ENCODE measurements at regions not wholly inside any gene's neighbourhood (a gene's known extent, or its start where the extent isn't known, plus 50 kb on each side); places are given as distances from the start of the nearest gene placed in this dataset.

DNA sequence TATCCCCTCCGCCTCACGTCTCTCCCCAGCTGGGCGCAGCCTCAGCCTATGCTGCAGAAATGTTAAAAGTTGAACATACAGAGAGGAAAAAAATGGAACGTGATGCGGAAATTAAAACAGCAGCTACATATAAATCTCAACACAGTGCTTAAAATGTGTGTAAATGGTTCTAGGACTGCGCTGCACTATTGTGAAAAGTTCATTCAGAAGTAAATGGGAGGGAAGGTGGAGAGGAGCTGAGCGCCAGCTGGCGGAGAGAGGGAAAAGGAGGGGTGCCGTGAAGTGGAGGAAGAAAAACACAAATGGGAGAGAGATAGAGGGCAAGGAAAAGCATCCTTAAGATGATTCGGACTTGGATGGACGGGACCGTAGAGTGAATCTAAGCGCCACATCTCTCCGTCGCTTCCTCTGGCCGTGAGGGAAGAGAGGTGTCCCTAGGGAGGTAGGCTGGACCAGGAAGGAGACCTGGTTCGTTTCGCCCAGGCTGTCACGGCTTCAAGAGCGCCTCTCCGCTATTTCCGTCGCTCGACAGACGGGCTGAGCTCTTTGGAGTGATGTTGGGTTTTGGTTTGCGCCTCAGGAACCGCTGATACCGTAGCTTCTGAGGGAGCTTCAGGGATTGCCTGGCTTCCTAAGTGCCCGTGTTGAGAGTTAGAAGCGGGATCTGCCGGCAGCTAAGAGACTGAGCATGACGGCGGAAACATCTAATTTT lies 113.7 kb downstream of the TRIM27 start:
- FAIRE-seq: no peak
- no peak for TF ChIP-seq TAF1 (IDR thresholded peaks at IDR 0.05; ENCODE audit: borderline replicate concordance, low read depth, low read length)
- TF ChIP-seq POLR2A (IDR thresholded peaks at IDR 0.05; ENCODE audit: low read depth, low read length): no peak
- no peak for TF ChIP-seq POLR2AphosphoS5 (IDR thresholded peaks at IDR 0.05; ENCODE audit: low read depth, low read length)
- no peak for DNase-seq (ENCODE audit: insufficient read length)

DNA sequence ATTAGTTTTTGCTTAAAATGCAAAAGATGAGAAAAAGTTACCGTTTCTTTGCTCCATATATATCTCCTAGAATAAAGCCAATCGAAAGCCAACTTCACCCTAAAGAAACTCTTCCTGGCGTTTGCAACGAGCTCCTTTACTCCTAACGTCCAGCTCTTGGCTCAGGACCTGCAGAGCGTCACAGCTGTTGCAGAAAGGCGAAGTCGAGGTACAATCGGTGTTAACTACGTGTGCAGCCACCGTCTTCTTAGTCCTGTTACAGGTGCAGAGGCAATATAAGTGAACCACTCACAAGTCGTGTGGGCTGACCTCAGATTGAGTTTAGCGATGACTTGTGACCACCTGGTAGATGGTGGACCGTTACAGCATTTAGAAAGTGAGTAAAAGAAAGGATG lies 113.1 kb downstream of the TRIM27 start:
- DNase-seq (ENCODE audit: insufficient read length): no peak
- FAIRE-seq: no peak
- TF ChIP-seq POLR2A (IDR thresholded peaks at IDR 0.05; ENCODE audit: low read depth, low read length): no peak
- no peak for TF ChIP-seq POLR2AphosphoS5 (IDR thresholded peaks at IDR 0.05; ENCODE audit: low read depth, low read length)
- no peak for TF ChIP-seq TAF1 (IDR thresholded peaks at IDR 0.05; ENCODE audit: borderline replicate concordance, low read depth, low read length)

DNA sequence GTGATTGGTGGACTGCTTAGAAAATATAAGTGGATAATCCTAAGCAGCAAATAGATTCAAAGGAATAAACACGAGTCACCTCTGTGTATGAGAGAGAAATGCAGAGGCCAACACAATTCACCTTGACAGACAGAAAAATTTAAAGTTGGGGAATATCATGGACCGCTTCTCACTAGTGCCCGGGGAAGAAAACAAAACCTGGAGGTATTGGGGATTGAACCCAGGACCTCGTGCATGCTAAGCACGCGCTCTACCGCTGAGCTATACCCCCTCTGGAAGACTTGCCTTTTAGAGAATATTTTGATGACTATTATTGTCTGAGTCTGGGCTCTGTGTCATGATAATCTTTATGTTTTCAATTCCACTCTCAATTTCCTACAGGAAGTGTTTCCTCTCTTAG lies 111.9 kb downstream of the TRIM27 start:
- TF ChIP-seq POLR2A (IDR thresholded peaks at IDR 0.05; ENCODE audit: low read depth, low read length) (no peak), TAF1 (IDR thresholded peaks at IDR 0.05; ENCODE audit: borderline replicate concordance, low read depth, low read length) (no peak)
- DNase-seq (ENCODE audit: insufficient read length) (no peak), FAIRE-seq (no peak)

DNA sequence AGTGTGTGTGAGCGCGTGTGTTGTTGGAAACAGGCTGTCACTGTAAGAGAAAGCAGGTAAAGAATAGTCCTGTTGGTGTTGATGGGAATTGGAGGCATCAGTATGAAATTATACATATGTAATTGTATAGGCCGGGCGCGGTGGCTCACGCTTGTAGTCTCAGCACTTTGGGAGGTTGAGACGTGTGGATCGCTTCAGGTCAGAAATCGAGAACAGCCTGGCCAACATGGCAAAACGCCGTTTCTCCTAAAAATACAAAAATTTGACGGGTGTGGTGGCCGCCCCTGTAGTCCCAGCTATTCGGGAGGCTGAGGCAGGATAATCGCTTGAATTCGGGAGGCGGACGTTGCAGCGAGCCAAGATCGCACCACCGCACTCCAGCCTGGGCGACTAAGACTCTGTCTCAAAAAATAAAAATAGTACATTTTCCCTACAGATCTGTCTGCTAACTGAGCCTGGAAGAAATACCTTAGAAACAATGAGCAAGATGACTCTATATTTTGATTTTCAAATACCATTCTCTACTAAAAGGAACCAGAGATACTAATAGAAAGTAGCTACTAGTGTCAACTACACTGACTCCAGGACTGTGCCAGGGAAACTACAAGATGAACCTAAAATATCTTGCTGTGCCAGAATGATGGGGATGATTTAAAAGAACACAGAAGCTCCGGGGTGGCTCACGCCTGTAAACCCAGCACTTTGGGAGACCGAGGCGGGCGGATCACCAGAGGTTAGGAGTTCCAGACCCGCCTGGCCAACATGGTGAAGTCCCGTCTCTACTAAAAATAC lies 110.8 kb downstream of the TRIM27 start:
- FAIRE-seq (no peak), DNase-seq (ENCODE audit: insufficient read length) (no peak)
- no peak for TF ChIP-seq POLR2A (IDR thresholded peaks at IDR 0.05; ENCODE audit: low read depth, low read length)
- TF ChIP-seq POLR2AphosphoS5 (IDR thresholded peaks at IDR 0.05; ENCODE audit: low read depth, low read length): no peak
- TF ChIP-seq TAF1 (IDR thresholded peaks at IDR 0.05; ENCODE audit: borderline replicate concordance, low read depth, low read length): no peak

DNA sequence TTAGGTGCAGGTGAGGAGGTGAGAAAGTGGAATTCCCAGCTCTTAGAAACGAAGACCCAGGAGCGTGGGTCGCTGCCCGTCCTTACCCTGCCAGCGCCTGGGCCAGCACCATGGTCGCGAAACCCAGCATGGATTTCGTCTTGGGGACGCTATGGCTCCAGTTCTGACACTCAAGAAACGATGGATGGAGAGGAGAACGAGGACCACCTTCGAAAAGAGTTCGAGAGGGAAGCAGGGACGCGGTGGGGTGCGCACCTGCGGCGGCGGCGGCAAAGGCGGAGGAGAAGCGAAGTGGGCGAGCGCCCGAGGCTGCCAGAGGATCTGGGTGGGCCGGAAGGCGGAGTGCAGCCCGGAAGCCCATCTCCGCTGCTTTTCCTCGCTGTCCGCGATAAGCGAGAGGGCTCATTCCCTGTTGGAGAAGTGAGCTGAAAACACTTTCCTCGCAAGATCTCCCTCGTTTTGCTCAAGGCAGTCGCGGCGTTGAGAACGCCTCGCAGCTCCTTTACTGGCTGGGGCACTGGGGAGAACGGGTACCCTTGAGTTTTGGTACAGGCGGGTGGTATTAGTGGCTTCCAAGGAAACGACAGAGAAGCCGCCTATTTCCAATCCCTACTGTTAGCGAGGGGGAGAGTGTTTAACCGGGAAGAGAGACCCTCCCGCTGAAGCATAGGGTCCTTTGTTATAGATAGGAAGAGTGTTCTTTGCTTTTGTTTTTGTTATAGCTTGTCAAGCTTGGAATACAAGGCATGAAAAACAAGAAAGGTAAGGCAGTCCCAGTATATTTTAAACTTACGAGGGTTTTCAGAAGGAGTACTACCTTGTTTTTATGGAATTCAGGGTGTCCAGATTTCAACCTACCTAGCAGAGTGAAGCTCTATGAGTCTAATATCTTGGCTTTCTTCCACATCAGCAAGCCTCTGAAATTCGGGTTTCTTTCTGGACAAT lies 109.5 kb downstream of the TRIM27 start:
- DNase-seq (ENCODE audit: insufficient read length) (no peak), FAIRE-seq (no peak)
- no peak for TF ChIP-seq POLR2AphosphoS5 (IDR thresholded peaks at IDR 0.05; ENCODE audit: low read depth, low read length)
- TF ChIP-seq POLR2A (IDR thresholded peaks at IDR 0.05; ENCODE audit: low read depth, low read length): no peak
- TF ChIP-seq TAF1 (IDR thresholded peaks at IDR 0.05; ENCODE audit: borderline replicate concordance, low read depth, low read length): no peak

DNA sequence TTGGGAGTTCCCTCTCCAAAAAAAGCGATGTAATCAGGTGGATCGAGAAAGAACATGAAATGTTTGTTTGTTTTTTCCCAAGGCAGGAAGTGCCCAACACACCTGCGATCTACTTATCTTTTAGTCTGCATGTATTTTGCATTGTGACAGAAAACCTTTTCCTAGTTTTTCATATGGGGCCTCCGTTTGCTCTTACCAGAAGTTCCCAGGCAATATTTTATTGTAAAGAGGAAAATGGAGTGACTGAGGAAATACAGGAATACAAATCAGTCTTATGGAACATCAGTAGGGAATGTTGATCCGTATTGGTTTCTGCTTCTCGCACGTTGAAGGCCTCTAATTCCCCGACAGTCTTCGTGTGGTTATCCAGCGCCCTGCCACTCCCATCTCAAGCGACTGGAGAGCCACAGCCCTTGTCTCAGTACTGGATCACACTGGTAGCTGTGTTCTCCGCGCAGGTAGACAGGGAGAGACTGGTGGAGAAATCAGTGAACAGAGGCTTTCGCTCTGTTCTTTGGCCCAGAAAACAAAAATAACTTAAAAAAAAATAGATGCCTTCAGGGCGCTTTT lies 107.4 kb downstream of the TRIM27 start:
- FAIRE-seq: no peak
- TF ChIP-seq POLR2AphosphoS5 (IDR thresholded peaks at IDR 0.05; ENCODE audit: low read depth, low read length) (no peak), TAF1 (IDR thresholded peaks at IDR 0.05; ENCODE audit: borderline replicate concordance, low read depth, low read length) (no peak), POLR2A (IDR thresholded peaks at IDR 0.05; ENCODE audit: low read depth, low read length) (no peak)
- DNase-seq (ENCODE audit: insufficient read length): no peak

DNA sequence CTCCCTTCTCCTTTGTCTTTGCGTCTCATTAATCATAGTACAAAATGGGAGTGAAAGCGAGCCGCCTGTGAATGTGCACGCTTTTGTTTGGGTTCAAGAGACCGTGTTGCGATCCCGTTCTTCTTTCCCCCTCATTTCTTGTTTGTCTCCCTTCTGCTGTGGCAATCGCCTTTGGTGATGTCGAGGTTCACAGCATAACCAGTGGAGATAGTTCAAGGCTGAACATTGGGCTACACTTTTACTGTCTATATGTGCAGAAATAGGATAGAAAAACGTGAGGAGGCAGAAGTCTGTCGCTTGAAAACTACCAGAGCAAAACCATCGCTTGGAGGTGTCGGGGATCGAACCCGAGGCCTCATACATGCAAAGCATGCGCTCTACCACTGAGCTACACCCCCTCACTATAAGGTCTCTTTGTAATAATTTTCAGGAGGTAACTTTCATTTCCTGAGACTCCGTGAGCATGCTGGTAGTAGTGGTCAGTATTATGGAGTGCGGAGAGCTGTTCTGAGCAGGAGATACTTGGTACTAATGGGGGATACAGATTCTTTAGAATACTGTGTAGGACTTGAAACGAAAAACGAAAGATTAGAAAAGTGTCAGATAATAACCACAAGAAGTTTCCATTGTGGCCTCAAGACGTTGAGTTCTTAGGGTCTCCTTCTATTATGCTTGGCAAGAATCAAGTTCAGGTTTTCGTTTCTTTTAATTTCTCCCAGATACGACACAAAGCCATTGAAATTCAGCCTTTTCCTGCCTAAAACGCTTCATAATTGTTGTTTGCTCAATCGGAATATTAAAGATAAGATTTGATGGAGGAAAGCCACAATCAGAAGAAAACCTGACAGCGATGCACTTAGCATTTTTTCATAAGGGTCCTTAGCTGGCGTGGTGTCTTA lies 106.6 kb downstream of the TRIM27 start:
- FAIRE-seq (no peak), DNase-seq (ENCODE audit: insufficient read length) (no peak)
- TF ChIP-seq TAF1 (IDR thresholded peaks at IDR 0.05; ENCODE audit: borderline replicate concordance, low read depth, low read length) (no peak), POLR2AphosphoS5 (IDR thresholded peaks at IDR 0.05; ENCODE audit: low read depth, low read length) (no peak), POLR2A (IDR thresholded peaks at IDR 0.05; ENCODE audit: low read depth, low read length) (no peak)

DNA sequence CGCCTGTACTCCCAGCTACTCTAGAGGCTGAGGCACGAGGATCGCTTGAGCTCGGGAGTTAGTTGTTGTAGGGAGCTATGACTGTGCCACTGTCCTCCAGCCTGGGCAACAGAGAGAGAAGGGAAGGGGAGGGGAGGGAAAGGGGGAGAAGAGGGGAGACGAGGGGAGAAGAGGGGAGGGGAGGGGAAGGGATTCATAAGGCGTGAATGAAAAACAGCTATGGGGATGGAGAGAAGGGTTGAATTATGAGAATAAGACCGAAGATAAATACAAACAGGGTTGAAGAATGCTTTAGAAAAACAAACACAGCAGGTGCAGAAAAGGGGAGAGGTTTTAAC lies 106.0 kb downstream of the TRIM27 start:
- FAIRE-seq: no peak
- no peak for DNase-seq (ENCODE audit: insufficient read length)
- no peak for TF ChIP-seq TAF1 (IDR thresholded peaks at IDR 0.05; ENCODE audit: borderline replicate concordance, low read depth, low read length)
- no peak for TF ChIP-seq POLR2AphosphoS5 (IDR thresholded peaks at IDR 0.05; ENCODE audit: low read depth, low read length)
- no peak for TF ChIP-seq POLR2A (IDR thresholded peaks at IDR 0.05; ENCODE audit: low read depth, low read length)

DNA sequence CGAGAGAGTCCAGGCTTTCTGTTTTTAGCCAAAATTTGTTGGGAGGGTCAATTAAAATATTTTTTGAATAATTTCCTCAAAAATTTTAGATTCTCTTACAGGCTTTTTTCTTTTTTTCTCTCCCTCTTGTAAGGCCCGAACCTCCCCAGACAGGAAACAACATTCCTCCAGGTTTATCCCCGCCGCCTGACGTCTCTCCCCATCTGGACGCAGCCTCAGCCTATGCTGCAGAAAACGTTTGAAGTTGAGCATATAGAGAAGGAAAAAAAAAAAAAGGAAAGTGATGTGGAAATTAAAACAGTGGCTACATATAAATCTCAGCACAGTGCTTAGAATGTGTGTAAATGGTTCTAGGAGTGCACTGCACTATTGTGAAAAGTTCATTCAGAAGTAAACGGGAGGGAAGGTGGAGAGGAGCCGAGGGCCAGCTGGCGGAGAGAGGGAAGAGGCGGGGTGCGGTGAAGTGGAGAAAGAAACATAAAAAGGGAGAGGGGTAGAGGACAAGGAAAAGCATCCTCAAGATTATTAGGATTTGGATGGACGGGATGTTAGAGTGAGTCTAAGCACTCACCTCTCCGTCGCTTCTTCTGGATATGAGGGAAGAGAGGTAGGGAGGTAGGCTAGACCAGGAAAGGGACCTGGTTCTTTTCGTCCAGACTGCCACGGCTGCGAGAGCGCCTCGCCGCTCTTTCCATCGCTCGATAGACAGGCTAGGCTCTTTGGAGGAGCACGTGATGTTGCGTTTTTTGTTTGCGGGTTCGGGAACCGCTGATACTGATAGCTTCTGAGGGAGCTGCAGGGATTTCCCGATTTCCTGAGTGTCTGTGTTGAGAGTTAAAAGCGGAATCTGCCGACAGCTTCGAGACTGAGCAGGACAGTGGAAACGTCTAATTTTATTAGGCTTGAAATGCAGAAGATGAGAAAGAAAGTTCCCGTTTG lies 98.7 kb downstream of the TRIM27 start:
- no peak for TF ChIP-seq POLR2A (IDR thresholded peaks at IDR 0.05; ENCODE audit: low read depth, low read length)
- no peak for TF ChIP-seq TAF1 (IDR thresholded peaks at IDR 0.05; ENCODE audit: borderline replicate concordance, low read depth, low read length)
- no peak for TF ChIP-seq POLR2AphosphoS5 (IDR thresholded peaks at IDR 0.05; ENCODE audit: low read depth, low read length)
- FAIRE-seq (no peak), DNase-seq (ENCODE audit: insufficient read length) (no peak)

All from GM12892 (cell line).